HG02884 (cell line): ENCODE measurements at regions not wholly inside any gene's neighbourhood (a gene's known extent, or its start where the extent isn't known, plus 50 kb on each side); places are given as distances from the start of the nearest gene placed in this dataset.

Experiments
- ATAC-seq: cut with Tn5 transposase; IDR thresholded peaks from one replicate; pipeline ENCODE4 v1.9.1; 2021; ENCODE audit warnings: mild to moderate bottlenecking, moderate library complexity; ENCODE audit not compliant: unreplicated experiment

- ATAC-seq: no peak
Measured at GRCh38 chr1:94326329-94326728, 88.9 kb upstream of the ARHGAP29 start.

DNA sequence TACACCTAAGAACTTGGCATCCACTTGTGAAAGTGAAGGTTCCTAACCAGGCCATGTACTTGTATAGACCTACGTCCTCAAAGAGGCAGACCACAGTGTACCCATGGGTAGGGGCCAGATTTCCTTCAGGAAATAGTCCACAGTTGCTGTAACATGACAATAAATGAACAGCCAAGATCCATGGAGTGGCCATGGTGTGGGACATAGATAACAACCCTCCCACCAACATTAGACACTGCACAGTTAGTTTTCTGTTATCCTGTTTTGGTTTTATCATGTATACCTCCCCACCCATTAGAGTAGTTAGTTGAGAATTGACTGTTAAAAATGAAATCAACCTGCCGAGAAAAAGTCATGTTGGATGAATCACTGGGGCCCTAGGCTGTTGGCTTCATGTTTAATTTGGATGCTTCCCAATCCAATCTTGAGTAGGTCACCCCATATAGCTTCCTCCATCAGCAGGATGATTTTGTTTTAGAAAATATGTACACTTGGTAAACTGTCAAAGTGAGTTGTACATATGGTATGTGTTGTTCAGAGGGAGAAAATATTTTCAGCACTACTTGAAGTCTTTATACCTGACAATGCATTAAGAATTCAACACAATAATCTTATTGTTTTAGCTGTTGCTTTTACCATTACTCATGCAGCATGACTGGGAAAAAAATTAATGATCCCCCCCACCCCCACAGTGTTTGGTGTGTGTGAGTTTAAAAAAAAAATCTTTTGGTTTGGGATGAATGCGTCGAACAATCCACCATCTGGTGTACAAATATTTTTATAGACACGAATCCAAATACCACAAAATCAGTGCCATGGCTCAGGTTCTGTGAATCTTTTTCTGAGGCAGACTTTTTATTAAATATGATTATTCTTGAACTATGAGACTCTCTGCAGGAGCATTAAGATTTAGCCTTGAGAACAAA is 88.3 kb upstream of the ARHGAP29 start:
- no peak for ATAC-seq

DNA sequence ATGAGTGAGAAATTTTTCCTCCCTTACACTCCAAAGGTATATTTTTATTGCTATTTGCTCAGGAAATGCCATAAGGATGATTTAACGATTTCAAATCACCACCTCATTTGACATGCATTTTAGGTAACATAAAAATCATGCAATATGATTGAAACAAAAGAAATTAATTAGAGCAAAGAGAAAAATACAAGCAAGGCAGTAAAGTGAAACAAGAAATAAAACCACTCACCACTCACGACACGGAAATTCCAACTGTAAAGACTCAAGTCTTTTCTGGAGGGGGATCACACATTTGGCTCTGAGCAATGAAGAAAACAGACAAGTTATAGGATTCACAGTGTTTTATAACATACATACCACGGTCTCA is 86.8 kb upstream of the ARHGAP29 start:
- no peak for ATAC-seq

DNA sequence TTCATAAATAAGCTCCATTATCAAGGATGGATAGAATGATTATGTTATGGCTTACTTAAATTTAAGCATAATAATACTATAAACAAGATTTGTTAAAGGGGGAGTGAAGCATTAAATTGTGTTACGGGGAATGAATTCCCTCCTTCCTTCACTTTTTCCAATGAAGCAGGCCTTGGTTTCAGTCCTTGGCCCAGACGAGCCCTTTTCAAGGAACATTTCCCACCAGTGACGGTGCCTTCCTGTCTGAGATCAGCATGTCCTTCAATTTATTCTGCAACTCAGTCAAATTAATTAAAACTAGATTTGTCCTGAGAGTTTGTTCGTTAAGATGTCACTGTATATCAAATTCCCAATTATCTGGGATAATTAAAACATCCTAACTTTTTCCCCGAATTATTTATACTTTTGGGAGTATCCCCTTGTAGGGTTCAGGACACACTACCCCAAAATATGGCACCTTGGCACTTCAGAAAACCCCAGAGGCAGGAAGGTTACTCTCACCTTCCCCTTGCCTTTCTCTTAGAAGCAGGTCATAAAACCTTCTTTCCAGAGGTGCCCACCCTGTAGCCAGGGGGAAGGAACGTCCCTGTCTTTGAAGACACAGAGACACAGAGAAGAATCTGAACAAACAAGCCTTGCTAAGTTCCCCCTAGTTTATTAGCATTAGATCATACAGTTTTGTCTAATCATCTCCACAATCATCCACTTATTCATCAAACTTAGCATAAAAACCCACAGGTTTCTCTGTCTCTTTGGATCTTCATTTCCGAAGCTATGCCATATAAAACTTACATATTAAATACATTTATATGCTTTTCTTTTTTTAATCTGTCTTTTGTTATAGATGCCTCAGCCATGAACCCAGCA is 86.2 kb upstream of the ARHGAP29 start:
- ATAC-seq: no peak

- ATAC-seq: no peak
Measured at GRCh38 chr1:94322696-94323095, 85.3 kb upstream of the ARHGAP29 start.

- ATAC-seq: no peak
Measured at GRCh38 chr1:94321662-94322061, 84.3 kb upstream of the ARHGAP29 start.

DNA sequence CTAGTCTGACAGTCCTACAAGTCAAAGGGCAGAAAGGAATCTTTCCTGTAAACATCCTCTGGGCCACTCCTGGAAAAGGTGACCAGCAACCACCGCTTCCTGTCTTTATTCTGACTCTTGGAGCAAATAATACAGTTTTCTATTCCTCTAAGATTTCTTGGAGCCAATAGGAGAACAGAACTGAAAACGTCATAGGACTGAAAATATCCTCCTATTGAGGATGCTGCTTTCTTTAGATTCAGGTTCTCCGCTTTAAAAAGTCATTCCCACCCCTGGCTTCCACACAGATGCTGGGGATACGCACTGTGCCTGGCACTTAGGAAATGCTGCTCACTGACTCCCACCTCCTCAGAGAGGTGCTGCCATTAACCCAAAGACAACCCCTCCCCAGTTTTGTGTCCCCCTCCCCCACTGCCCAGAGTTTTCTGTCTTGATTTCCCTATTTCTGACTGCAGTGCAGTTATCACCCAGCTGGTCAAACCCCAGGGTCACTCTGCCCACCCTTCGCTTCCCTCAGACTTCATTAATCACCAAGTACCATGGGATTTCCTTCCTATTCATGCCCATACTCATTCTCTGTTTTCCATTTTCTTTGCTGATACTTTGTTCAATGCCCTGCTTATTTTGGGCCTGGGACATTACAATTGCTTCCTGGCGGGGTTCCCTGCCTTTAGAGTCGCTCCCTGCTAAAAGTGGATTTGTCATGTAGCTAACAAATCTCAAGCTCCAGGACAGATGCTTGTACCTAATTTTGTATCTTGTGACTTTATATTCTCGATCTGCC is 82.1 kb upstream of the ARHGAP29 start:
- ATAC-seq: no peak

DNA sequence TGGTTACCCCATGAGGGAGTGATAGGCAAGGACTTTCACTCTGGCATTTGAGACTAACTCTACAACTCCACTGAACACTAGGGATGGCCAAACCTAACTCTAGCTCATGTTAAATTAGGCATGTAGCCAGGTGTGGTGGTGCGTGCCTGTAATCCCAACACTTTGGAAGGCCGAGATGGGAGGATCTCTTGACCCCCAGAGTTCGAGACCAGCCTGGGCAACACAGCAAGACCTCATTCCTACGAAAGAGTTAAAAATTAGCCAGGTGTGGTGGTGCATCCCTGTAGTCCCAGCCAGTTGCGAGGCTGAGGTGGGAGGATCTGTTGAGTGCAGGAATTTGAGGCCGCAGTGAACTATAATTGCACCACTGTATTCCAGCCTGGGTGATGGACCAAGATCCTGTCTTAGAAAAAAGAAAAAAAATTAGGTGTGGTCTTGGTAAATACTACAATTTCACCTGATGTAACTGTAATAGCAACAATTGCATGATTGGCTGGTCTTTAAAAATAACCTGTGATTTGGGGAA is 81.2 kb upstream of the ARHGAP29 start:
- ATAC-seq: no peak

GRCh38 chr1:94317790-94318188 is 80.4 kb upstream of the ARHGAP29 start:
- no peak for ATAC-seq

DNA sequence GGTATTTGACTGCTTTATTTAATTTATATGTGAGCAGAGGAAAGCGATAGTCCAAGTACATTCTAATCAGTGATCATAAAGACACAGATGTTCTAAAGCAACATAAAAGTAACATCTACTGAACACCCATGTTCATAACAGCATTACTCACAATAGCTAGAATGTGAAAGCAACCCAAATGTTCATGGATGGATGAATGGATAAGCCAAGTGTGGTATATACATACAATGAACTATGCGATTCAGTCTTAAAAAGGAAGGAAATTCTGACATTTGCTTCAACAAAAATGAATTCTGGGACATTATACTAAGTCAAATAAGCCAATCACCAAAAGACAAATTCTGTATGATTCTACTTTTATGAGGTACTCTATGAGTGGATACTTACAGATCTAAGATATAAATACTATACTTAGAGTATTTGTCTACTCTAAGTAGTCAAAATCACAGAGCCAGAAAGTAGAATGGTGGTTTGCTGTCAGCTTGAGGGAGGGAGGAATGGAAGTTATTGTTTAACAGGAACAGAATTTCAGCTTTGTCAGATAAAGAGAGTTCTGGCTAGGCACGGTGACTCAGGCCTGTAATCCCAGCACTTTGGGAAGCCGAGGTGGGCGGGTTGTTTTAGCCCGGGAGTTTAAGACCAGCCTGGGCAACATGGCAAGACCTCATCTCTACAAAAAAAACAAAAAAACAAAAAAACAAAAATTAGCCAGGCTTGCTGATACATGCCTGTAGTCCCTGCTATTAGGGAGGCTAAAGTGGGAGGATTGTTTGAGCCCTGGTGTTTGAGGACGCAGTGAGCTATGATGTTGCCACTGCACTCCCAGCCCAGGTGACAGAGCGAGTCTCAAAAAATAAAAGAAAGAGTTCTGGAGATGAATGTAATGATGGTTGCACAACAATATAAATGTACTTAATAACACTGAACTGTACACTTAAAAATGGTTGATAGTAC is 79.7 kb upstream of the ARHGAP29 start:
- no peak for ATAC-seq

GRCh38 chr1:94316183-94316582 is 78.8 kb upstream of the ARHGAP29 start:
- ATAC-seq: no peak

GRCh38 chr1:94315552-94316116 is 78.2 kb upstream of the ARHGAP29 start:
- no peak for ATAC-seq

DNA sequence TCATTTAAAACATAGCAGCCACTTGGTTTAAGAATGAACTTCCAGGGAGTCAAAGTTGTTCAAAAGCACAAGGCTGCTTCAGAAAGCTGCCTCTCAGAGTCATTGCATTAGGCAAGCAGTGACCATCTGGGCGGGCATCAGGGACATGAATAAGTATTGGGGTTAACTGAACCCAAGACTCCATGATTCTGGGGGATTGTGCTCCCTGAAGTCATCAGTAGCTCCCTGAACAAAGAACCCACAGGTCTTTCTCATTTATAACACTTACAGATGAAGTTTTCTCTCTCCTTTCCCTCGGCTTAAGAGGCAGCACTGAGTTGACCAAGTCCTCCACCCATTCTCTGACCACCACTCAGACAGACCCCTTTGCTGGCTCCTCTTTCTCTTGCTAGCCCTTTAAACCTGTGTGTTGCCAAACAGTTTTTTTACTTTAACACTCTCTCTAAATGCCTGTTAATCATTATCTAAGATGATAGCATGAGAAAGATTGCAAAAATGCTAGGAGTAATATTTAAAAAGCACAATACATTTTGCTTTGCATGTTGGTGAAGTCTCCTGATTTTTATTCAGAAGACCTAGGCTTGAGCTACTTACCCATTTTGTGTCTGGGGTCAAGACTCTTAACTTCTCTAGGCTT is 77.0 kb upstream of the ARHGAP29 start:
- ATAC-seq: no peak

- ATAC-seq: no peak
Measured at GRCh38 chr1:94310570-94311270, 73.3 kb upstream of the ARHGAP29 start.

DNA sequence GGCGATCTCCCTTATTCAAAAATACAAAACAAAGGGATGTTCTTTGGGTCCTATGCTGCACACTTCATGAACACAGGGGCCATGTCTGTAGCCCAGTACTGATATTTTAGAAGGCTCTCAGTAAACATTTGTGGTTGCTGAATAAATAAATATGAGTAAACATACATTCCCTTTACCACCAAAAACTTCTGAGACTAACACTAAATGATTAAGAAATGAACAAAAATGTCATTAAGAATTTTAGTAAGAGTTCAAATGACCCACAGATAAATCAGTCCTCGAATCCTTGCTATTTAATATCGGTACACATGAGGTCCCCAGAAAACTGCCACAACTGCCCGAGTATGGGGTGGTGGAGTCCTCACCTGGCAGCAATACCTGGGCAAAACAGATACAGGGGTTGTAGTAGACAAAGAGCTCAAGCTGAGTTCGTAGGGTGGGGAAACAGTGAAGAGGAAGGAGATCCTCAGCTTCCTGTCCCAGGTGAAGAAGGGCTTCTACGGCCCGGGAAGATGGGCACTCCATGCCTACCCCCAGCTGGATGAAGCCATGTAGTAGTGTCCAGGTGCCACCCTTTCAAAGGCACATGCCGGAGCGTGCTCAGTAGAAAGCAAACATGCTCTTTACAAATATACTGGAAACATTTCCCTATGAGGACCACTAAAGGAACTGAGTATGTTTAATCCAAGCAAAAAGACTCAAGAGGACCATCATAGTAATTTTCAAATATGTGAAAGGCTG is 72.6 kb upstream of the ARHGAP29 start:
- ATAC-seq: no peak

- ATAC-seq: no peak
Measured at GRCh38 chr1:94309216-94309615, 71.8 kb upstream of the ARHGAP29 start.

GRCh38 chr1:94306521-94306920 is 69.1 kb upstream of the ARHGAP29 start:
- ATAC-seq: no peak

DNA sequence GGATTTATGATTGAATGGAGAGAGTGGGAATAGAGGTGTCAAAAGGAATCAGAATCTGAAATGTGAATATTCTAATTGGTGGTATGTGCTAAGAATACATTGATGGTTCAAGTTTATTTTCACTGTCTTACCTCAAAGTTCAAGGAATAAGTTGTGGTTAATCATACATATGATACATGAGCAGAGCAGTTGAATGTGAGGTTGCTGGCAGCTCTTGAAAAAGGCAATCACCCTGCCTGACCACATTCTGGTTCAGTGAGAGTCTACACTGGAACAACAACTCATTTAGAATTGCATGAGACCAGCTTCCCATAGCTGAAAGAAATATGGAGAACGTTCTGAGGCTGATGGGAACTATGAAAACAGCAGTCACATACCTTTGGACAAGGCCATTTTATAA is 68.3 kb upstream of the ARHGAP29 start:
- no peak for ATAC-seq
